GM23338 (cell line): ENCODE measurements at regions not wholly inside any gene's neighbourhood (a gene's known extent, or its start where the extent isn't known, plus 50 kb on each side); places are given as distances from the start of the nearest gene placed in this dataset.

Source experiments
- ATAC-seq: fragments of 200-7000 bp; cut with Tn5 transposase; 3 replicates; pipeline ENCODE4 v1.9.1; 2020
- DNase-seq: peaks from one replicate; pipeline ENCODE4 v3.0.0-alpha.2; 2015; ENCODE audit warnings: low spot score
- H2AFZ ChIP-seq: fragments of 200-600 bp; sonication (generic); 2 replicates; pipeline ENCODE4 v1.8.0; 2016; ENCODE audit warnings: antibody characterized with exemption, mild to moderate bottlenecking, moderate library complexity
- H3F3A ChIP-seq: fragments of 200-600 bp; sonication (generic); replicated peaks from 2 replicates; pipeline ENCODE4 v1.8.0; 2017; ENCODE audit warnings: antibody characterized with exemption, mixed run types, low read depth
- H3K27ac ChIP-seq: fragments of 200-600 bp; sonication (generic); 2 replicates; pipeline ENCODE4 v1.6.1; 2016; ENCODE audit warnings: low read depth
- H3K27me3 ChIP-seq: fragments of 200-600 bp; sonication (generic); 2 replicates; pipeline ENCODE4 v1.8.0; 2016; ENCODE audit warnings: mild to moderate bottlenecking, mixed run types, moderate library complexity; ENCODE audit not compliant: insufficient read depth
- H3K36me3 ChIP-seq: fragments of 200-600 bp; sonication (generic); 2 replicates; pipeline ENCODE4 v1.8.0; 2016; ENCODE audit warnings: mild to moderate bottlenecking; ENCODE audit not compliant: insufficient read depth
- H3K4me1 ChIP-seq: fragments of 200-600 bp; sonication (generic); 2 replicates; pipeline ENCODE4 v1.8.0; 2016; ENCODE audit warnings: mild to moderate bottlenecking, moderate library complexity; ENCODE audit not compliant: insufficient read depth
- H3K4me2 ChIP-seq: fragments of 200-600 bp; sonication (generic); 2 replicates; pipeline ENCODE4 v1.7.1; 2017; ENCODE audit warnings: mixed run types
- H3K4me3 ChIP-seq: fragments of 200-600 bp; sonication (generic); 2 replicates; pipeline ENCODE4 v1.6.1; 2016; ENCODE audit warnings: mixed run types
- H3K79me2 ChIP-seq: fragments of 200-600 bp; sonication (generic); replicated peaks from 2 replicates; pipeline ENCODE4 v1.8.0; 2017; ENCODE audit warnings: mild to moderate bottlenecking; ENCODE audit not compliant: insufficient read depth
- H3K9me2 ChIP-seq: fragments of 200-600 bp; sonication (generic); 2 replicates; pipeline ENCODE4 v1.8.0; 2017; ENCODE audit not compliant: insufficient read depth
- H4K20me1 ChIP-seq: fragments of 200-600 bp; sonication (generic); replicated peaks from 2 replicates; pipeline ENCODE4 v1.8.0; 2017; ENCODE audit warnings: mild to moderate bottlenecking; ENCODE audit not compliant: insufficient read depth
- H3K27ac Mint-ChIP-seq: 2 replicates; pipeline ENCODE4 v1.8.0; 2020; ENCODE audit warnings: inconsistent platforms, mild to moderate bottlenecking, moderate library complexity, mixed read lengths
- H3K27me3 Mint-ChIP-seq: 3 replicates; pipeline ENCODE4 v1.8.0; 2022; ENCODE audit warnings: low read depth, mild to moderate bottlenecking, moderate library complexity, mixed read lengths, inconsistent platforms; ENCODE audit not compliant: insufficient read depth, poor library complexity
- H3K36me3 Mint-ChIP-seq: 3 replicates; pipeline ENCODE4 v1.8.0; 2021; ENCODE audit warnings: low read depth, mild to moderate bottlenecking, inconsistent platforms, moderate library complexity, mixed read lengths
- H3K4me1 Mint-ChIP-seq: 3 replicates; pipeline ENCODE4 v1.8.0; 2020; ENCODE audit warnings: mild to moderate bottlenecking, inconsistent platforms, mixed read lengths
- H3K4me3 Mint-ChIP-seq: 3 replicates; pipeline ENCODE4 v1.8.0; 2021; ENCODE audit warnings: moderate library complexity, mild to moderate bottlenecking, inconsistent platforms, mixed read lengths
- H3K9me3 Mint-ChIP-seq: 3 replicates; pipeline ENCODE4 v1.8.0; 2020; ENCODE audit warnings: moderate library complexity, mild to moderate bottlenecking, inconsistent platforms, mixed read lengths
- CREB1 ChIP-seq: fragments of 250-450 bp; sonication (Bioruptor Pico); IDR thresholded peaks from 2 replicates; pipeline ENCODE4 v1.5.0; 2020; ENCODE audit warnings: low read depth, mild to moderate bottlenecking, moderate library complexity
- EZH2 ChIP-seq: fragments of 200-600 bp; sonication (generic); IDR thresholded peaks from one replicate; pipeline ENCODE4 v1.8.0; 2017; ENCODE audit warnings: antibody characterized with exemption, mild to moderate bottlenecking, low read depth; ENCODE audit not compliant: unreplicated experiment
- JUNB ChIP-seq: IDR thresholded peaks from one replicate; pipeline ENCODE4 v1.6.1; 2016; ENCODE audit warnings: antibody characterized with exemption; ENCODE audit not compliant: unreplicated experiment
- NANOG ChIP-seq: IDR thresholded peaks from 2 replicates; pipeline ENCODE4 v1.6.1; 2016; ENCODE audit warnings: antibody characterized with exemption, borderline replicate concordance
- POLR2AphosphoS5 ChIP-seq: IDR thresholded peaks from 2 replicates; pipeline ENCODE4 v1.6.1; 2016; ENCODE audit warnings: antibody characterized with exemption, low read depth
- STAT1 ChIP-seq: IDR thresholded peaks from one replicate; pipeline ENCODE4 v1.6.1; 2016; ENCODE audit warnings: antibody characterized with exemption; ENCODE audit not compliant: unreplicated experiment
- TF ChIP-seq, protein P1 (sequence below), 2 experiments: fragments of 200-600 bp in 1 of 2; sonication (generic) in 1 of 2; conservative IDR thresholded peaks; 2 replicates each; pipeline versions ENCODE4 v1.5.1 to v1.6.1; 2016 to 2017; ENCODE audit warnings: antibody characterized with exemption in 2 of 2, low read depth in 2 of 2, mild to moderate bottlenecking in 2 of 2, moderate library complexity in 1 of 2
- TF ChIP-seq, protein P2 (sequence below): IDR thresholded peaks from one replicate; pipeline ENCODE4 v1.6.1; 2018; ENCODE audit warnings: antibody characterized with exemption; ENCODE audit not compliant: unreplicated experiment
- TF ChIP-seq, protein P3 (sequence below): fragments of 250-450 bp; sonication (Bioruptor Pico); IDR thresholded peaks from 2 replicates; pipeline ENCODE4 v1.5.0; 2020; ENCODE audit warnings: mild to moderate bottlenecking, moderate library complexity

DNA sequence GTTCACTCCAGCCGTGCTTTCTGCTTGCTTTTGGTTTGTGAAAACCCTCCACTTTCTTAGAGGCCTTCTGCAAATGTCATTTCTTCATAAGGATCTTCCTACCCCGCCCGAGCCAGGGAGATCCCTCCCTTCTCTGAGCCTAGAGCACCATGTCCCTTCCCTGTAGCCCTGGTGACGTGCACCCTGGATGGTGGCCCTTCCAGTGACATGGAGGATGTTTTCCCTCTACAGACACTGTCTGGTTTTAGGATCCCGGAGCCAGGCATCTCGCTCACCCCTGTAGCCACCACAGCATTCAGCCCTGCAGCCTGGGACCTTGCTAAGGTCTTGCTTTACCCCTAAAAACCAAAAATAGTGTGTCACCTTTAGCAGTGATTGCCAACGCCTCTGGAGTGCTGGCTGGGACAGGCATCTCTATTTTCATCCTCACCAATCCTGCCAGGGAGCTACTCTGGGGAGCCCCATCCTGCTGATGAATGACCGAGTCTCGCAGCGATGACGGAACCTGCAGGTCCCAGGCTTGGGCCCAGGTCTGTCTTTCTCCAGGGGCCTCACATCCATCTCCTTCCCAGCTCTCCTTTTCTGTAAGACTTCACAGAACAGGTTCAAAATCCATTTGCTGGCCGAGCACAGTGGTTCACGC lies 394.1 kb upstream of the TNRC6C start (continued):
- TF ChIP-seq, protein P1, sequence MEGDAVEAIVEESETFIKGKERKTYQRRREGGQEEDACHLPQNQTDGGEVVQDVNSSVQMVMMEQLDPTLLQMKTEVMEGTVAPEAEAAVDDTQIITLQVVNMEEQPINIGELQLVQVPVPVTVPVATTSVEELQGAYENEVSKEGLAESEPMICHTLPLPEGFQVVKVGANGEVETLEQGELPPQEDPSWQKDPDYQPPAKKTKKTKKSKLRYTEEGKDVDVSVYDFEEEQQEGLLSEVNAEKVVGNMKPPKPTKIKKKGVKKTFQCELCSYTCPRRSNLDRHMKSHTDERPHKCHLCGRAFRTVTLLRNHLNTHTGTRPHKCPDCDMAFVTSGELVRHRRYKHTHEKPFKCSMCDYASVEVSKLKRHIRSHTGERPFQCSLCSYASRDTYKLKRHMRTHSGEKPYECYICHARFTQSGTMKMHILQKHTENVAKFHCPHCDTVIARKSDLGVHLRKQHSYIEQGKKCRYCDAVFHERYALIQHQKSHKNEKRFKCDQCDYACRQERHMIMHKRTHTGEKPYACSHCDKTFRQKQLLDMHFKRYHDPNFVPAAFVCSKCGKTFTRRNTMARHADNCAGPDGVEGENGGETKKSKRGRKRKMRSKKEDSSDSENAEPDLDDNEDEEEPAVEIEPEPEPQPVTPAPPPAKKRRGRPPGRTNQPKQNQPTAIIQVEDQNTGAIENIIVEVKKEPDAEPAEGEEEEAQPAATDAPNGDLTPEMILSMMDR (conservative IDR thresholded peaks at IDR 0.05; ENCODE audit: low read depth in 2 of 2), result no peak

DNA sequence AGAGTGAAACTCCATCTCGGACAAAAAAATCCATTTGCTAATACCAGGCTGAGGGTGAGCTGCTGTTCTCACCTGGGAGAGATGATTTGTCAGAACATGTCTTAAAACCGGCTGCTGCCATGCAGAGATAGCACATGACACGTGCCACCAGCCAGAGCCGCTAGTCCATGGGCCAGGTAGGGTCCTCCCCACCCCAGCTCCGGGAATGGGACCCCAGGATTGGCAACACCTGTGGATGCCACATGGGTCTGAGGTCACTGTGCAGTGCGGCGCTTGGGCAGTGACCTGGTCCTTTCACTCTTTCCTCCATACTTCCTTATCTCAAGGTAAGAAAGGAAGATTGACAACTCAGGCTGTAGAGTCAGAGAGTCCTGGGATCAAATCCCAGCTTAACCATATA lies 393.3 kb upstream of the TNRC6C start:
- H3K27me3 ChIP-seq, result no peaks in the 10 kb centered on the region
- H3K4me3 ChIP-seq, result no peak overlapping the region
- peaks cover 2% of the 10 kb centered on the region; the same call in 1 of the 3 replicates for H3K4me1 Mint-ChIP-seq
- no peak for DNase-seq
- H3K27ac Mint-ChIP-seq, result no peak overlapping the region
- no peak overlapping the region for H3K4me2 ChIP-seq
- no peak overlapping the region for H3K4me3 Mint-ChIP-seq
- H3K79me2 ChIP-seq, result no peaks in the 10 kb centered on the region
- no peaks in the 10 kb centered on the region for H4K20me1 ChIP-seq
- H3K9me3 Mint-ChIP-seq, result peaks cover 14% of the 10 kb centered on the region; the same call in 2 of the 3 replicates
- H3K36me3 Mint-ChIP-seq, result no peaks in the 10 kb centered on the region
- H3K36me3 ChIP-seq, result no peaks in the 10 kb centered on the region
- H3F3A ChIP-seq, result no peaks in the 10 kb centered on the region
- H3K27ac ChIP-seq, result no peak overlapping the region
- H3K9me2 ChIP-seq, result no peaks in the 10 kb centered on the region
- ATAC-seq, result no peak
- H2AFZ ChIP-seq, result no peak overlapping the region
- peaks cover 4% of the 10 kb centered on the region for H3K27me3 Mint-ChIP-seq
- no peaks in the 10 kb centered on the region for H3K4me1 ChIP-seq
- TF ChIP-seq NANOG (no peak), STAT1 (no peak), JUNB (no peak), CREB1 (CRISPR knock-in tag) (no peak), POLR2AphosphoS5 (no peak), EZH2 (no peak)
- TF ChIP-seq, protein P1 (conservative IDR thresholded peaks at IDR 0.05; ENCODE audit: low read depth in 2 of 2), result no peak
- TF ChIP-seq, protein P2, sequence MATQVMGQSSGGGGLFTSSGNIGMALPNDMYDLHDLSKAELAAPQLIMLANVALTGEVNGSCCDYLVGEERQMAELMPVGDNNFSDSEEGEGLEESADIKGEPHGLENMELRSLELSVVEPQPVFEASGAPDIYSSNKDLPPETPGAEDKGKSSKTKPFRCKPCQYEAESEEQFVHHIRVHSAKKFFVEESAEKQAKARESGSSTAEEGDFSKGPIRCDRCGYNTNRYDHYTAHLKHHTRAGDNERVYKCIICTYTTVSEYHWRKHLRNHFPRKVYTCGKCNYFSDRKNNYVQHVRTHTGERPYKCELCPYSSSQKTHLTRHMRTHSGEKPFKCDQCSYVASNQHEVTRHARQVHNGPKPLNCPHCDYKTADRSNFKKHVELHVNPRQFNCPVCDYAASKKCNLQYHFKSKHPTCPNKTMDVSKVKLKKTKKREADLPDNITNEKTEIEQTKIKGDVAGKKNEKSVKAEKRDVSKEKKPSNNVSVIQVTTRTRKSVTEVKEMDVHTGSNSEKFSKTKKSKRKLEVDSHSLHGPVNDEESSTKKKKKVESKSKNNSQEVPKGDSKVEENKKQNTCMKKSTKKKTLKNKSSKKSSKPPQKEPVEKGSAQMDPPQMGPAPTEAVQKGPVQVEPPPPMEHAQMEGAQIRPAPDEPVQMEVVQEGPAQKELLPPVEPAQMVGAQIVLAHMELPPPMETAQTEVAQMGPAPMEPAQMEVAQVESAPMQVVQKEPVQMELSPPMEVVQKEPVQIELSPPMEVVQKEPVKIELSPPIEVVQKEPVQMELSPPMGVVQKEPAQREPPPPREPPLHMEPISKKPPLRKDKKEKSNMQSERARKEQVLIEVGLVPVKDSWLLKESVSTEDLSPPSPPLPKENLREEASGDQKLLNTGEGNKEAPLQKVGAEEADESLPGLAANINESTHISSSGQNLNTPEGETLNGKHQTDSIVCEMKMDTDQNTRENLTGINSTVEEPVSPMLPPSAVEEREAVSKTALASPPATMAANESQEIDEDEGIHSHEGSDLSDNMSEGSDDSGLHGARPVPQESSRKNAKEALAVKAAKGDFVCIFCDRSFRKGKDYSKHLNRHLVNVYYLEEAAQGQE, result no peak
- TF ChIP-seq, protein P3, sequence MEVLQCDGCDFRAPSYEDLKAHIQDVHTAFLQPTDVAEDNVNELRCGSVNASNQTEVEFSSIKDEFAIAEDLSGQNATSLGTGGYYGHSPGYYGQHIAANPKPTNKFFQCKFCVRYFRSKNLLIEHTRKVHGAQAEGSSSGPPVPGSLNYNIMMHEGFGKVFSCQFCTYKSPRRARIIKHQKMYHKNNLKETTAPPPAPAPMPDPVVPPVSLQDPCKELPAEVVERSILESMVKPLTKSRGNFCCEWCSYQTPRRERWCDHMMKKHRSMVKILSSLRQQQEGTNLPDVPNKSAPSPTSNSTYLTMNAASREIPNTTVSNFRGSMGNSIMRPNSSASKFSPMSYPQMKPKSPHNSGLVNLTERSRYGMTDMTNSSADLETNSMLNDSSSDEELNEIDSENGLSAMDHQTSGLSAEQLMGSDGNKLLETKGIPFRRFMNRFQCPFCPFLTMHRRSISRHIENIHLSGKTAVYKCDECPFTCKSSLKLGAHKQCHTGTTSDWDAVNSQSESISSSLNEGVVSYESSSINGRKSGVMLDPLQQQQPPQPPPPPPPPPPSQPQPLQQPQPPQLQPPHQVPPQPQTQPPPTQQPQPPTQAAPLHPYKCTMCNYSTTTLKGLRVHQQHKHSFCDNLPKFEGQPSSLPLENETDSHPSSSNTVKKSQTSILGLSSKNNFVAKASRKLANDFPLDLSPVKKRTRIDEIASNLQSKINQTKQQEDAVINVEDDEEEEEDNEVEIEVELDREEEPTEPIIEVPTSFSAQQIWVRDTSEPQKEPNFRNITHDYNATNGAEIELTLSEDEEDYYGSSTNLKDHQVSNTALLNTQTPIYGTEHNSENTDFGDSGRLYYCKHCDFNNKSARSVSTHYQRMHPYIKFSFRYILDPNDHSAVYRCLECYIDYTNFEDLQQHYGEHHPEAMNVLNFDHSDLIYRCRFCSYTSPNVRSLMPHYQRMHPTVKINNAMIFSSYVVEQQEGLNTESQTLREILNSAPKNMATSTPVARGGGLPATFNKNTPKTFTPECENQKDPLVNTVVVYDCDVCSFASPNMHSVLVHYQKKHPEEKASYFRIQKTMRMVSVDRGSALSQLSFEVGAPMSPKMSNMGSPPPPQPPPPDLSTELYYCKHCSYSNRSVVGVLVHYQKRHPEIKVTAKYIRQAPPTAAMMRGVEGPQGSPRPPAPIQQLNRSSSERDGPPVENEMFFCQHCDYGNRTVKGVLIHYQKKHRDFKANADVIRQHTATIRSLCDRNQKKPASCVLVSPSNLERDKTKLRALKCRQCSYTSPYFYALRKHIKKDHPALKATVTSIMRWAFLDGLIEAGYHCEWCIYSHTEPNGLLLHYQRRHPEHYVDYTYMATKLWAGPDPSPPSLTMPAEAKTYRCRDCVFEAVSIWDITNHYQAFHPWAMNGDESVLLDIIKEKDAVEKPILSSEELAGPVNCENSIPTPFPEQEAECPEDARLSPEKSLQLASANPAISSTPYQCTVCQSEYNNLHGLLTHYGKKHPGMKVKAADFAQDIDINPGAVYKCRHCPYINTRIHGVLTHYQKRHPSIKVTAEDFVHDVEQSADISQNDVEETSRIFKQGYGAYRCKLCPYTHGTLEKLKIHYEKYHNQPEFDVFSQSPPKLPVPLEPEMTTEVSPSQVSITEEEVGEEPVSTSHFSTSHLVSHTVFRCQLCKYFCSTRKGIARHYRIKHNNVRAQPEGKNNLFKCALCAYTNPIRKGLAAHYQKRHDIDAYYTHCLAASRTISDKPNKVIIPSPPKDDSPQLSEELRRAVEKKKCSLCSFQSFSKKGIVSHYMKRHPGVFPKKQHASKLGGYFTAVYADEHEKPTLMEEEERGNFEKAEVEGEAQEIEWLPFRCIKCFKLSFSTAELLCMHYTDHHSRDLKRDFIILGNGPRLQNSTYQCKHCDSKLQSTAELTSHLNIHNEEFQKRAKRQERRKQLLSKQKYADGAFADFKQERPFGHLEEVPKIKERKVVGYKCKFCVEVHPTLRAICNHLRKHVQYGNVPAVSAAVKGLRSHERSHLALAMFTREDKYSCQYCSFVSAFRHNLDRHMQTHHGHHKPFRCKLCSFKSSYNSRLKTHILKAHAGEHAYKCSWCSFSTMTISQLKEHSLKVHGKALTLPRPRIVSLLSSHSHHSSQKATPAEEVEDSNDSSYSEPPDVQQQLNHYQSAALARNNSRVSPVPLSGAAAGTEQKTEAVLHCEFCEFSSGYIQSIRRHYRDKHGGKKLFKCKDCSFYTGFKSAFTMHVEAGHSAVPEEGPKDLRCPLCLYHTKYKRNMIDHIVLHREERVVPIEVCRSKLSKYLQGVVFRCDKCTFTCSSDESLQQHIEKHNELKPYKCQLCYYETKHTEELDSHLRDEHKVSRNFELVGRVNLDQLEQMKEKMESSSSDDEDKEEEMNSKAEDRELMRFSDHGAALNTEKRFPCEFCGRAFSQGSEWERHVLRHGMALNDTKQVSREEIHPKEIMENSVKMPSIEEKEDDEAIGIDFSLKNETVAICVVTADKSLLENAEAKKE (CRISPR knock-in tag), result no peak
